IMR-90 (cell line): ENCODE measurements at regions not wholly inside any gene's neighbourhood (a gene's known extent, or its start where the extent isn't known, plus 50 kb on each side); places are given as distances from the start of the nearest gene placed in this dataset.

ENCODE experiments used
- ATAC-seq: fragments of 200-7000 bp; cut with Tn5 transposase; 2 replicates; pipeline ENCODE4 v1.9.1; 2020; ENCODE audit warnings: low read depth, mild to moderate bottlenecking, moderate library complexity
- BruUV-seq: library from RNA; stranded (reverse); fragments of 400-500 nt; replicated peaks from 2 replicates; lab custom pipeline; 2021; lab: Mats Ljungman, UMichigan
- CTCF ChIA-PET: fragments of 300-600 bp; formaldehyde crosslinking; extraction: SDS; loops from one replicate; lab custom pipeline; 2021; ENCODE audit warnings: antibody characterized with exemption; lab: Yijun Ruan, JAX
- POLR2A ChIA-PET: fragments of 300-600 bp; sonication (Branson Sonifier 250); formaldehyde crosslinking; loops from one replicate; lab custom pipeline; 2022; ENCODE audit warnings: antibody characterized with exemption; ENCODE audit not compliant: unreplicated experiment; lab: Charles Lee
- DNase-seq: peaks from one replicate; pipeline ENCODE4 v3.0.0; 2013
- H2AFZ ChIP-seq: replicated peaks from 2 replicates; pipeline ENCODE3; 2013; ENCODE audit warnings: low read length, mild to moderate bottlenecking; ENCODE audit not compliant: poor library complexity
- H2AK5ac ChIP-seq: 2 replicates; pipeline ENCODE4 v1.6.1; 2013; ENCODE audit warnings: low read depth, low read length, inconsistent platforms
- H2AK9ac ChIP-seq: replicated peaks from 2 replicates; pipeline ENCODE3; 2013; ENCODE audit warnings: mild to moderate bottlenecking, low read depth, low read length, moderate library complexity; ENCODE audit not compliant: poor library complexity
- H2BK120ac ChIP-seq: 2 replicates; pipeline ENCODE4 v1.6.1; 2013; ENCODE audit warnings: low read depth, low read length, inconsistent platforms
- H2BK15ac ChIP-seq: 3 replicates; pipeline ENCODE4 v1.6.1; 2013; ENCODE audit warnings: low read depth, low read length, inconsistent platforms
- H2BK20ac ChIP-seq: 2 replicates; pipeline ENCODE4 v1.6.1; 2013; ENCODE audit warnings: low read depth, mild to moderate bottlenecking, inconsistent platforms, low read length, moderate library complexity
- H2BK5ac ChIP-seq: 2 replicates; pipeline ENCODE4 v1.6.1; 2013; ENCODE audit warnings: mild to moderate bottlenecking, low read depth, low read length, inconsistent platforms; ENCODE audit not compliant: poor library complexity, severe bottlenecking
- H3K14ac ChIP-seq: replicated peaks from 2 replicates; pipeline ENCODE4 v1.6.1; 2013; ENCODE audit warnings: low read depth, low read length, inconsistent platforms
- H3K18ac ChIP-seq: 2 replicates; pipeline ENCODE4 v1.6.1; 2013; ENCODE audit warnings: low read depth, low read length, control low read depth
- H3K23ac ChIP-seq: 2 replicates; pipeline ENCODE4 v1.6.1; 2013; ENCODE audit warnings: low read depth, low read length, inconsistent platforms
- H3K27ac ChIP-seq: 2 replicates; pipeline ENCODE4 v1.5.1; 2013; ENCODE audit warnings: mild to moderate bottlenecking, control low read depth, low read length; ENCODE audit not compliant: insufficient read depth
- H3K27me3 ChIP-seq: 2 replicates; pipeline ENCODE4 v1.6.1; 2013; ENCODE audit warnings: low read length; ENCODE audit not compliant: control insufficient read depth, insufficient read depth
- H3K36me3 ChIP-seq: 2 replicates; pipeline ENCODE4 v1.6.1; 2013; ENCODE audit warnings: low read length, mixed read lengths; ENCODE audit not compliant: control insufficient read depth, insufficient read depth
- H3K4ac ChIP-seq: 2 replicates; pipeline ENCODE4 v1.6.1; 2013; ENCODE audit warnings: low read depth, low read length, inconsistent platforms
- H3K4me1 ChIP-seq: 2 replicates; pipeline ENCODE4 v1.6.1; 2013; ENCODE audit warnings: low read length, mixed read lengths; ENCODE audit not compliant: control insufficient read depth, insufficient read depth
- H3K4me2 ChIP-seq: 2 replicates; pipeline ENCODE4 v1.6.1; 2013; ENCODE audit warnings: low read depth, mild to moderate bottlenecking, control low read depth, low read length, moderate library complexity
- H3K4me3 ChIP-seq: 2 replicates; pipeline ENCODE4 v1.5.1; 2013; ENCODE audit warnings: low read depth, mild to moderate bottlenecking, control low read depth, low read length, moderate library complexity; ENCODE audit not compliant: insufficient read depth
- H3K56ac ChIP-seq: 2 replicates; pipeline ENCODE4 v1.6.1; 2013; ENCODE audit warnings: low read length, inconsistent platforms; ENCODE audit not compliant: insufficient read depth; ENCODE audit errors: extremely low read depth
- H3K79me1 ChIP-seq, 2 experiments: 2 replicates each; pipeline ENCODE4 v1.6.1; 2013; ENCODE audit warnings: low read length in 2 of 2, inconsistent platforms in 1 of 2, low read depth in 1 of 2
- H3K9ac ChIP-seq: 2 replicates; pipeline ENCODE4 v1.6.1; 2013; ENCODE audit warnings: low read depth, low read length, control low read depth
- H3K9me1 ChIP-seq: 2 replicates; pipeline ENCODE4 v1.6.1; 2013; ENCODE audit warnings: low read length, inconsistent platforms; ENCODE audit not compliant: insufficient read depth
- H3K9me3 ChIP-seq: 2 replicates; pipeline ENCODE4 v1.6.1; 2013; ENCODE audit warnings: low read length; ENCODE audit not compliant: control insufficient read depth, insufficient read depth
- H4K20me1 ChIP-seq: 2 replicates; pipeline ENCODE4 v1.6.1; 2013; ENCODE audit warnings: low read length, inconsistent platforms; ENCODE audit not compliant: insufficient read depth
- H4K5ac ChIP-seq: 2 replicates; pipeline ENCODE4 v1.6.1; 2013; ENCODE audit warnings: mild to moderate bottlenecking, low read depth, low read length, control low read depth
- H4K8ac ChIP-seq, 2 experiments: 2 replicates each; pipeline ENCODE4 v1.6.1; 2013; ENCODE audit warnings: low read depth in 2 of 2, low read length in 2 of 2, control low read depth in 1 of 2, inconsistent platforms in 1 of 2
- H4K91ac ChIP-seq: 2 replicates; pipeline ENCODE4 v1.6.1; 2013; ENCODE audit warnings: low read depth, low read length, inconsistent platforms; ENCODE audit not compliant: insufficient read depth
- NFE2L2 ChIP-seq: fragments of 150-350 bp; IDR thresholded peaks from 2 replicates; pipeline ENCODE4 v1.6.1; 2016; ENCODE audit warnings: low read depth, mild to moderate bottlenecking, low read length
- WGBS, 2 experiments: methylation state at CpG; one replicate each; pipeline versions ENCODE4 v1.1.5 to v1.1.7; 2013; ENCODE audit warnings: missing lambda C conversion rate in 2 of 2; ENCODE audit not compliant: insufficient read length in 1 of 2; ENCODE audit errors: extremely low coverage in 2 of 2; 5-methylcytosine and 5-hydroxymethylcytosine counted together
- dilution Hi-C: fragments of 300-500 bp; cut with HindIII; formaldehyde crosslinking; loops from one replicate; pipeline ENCODE4 v1.14.3; 2018; ENCODE audit warnings: low sequenced_read_pairs; ENCODE audit not compliant: unreplicated experiment
- in situ Hi-C: fragments of 300-500 bp; cut with MboI; formaldehyde crosslinking; loops from 3 replicates; pipeline ENCODE4 v1.14.3; 2019; ENCODE audit warnings: low sequenced_read_pairs, inconsistent platforms, mixed read lengths
- intact Hi-C: fragments of 100-400 bp; cut with micrococcal nuclease; formaldehyde crosslinking; loops from 2 replicates; pipeline ENCODE4 v1.10.0; 2022

GRCh38 chr20:19907326-19908056 is 109.7 kb upstream of the NAA20 start:
- in situ Hi-C loops: no loop called here
- no TSS peak for BruUV-seq
- TF ChIP-seq NFE2L2: no peak

More at GRCh38 chr20:19907326-19908056, 109.7 kb upstream of the NAA20 start:
- peaks cover 38 to 83% of the 10 kb centered on the region in 2 experiments; a peak in 3 of 4 replicates for H3K79me1 ChIP-seq
- WGBS, 2 experiments: no CpG with 5 or more reads among the region's 3 CpGs
- ATAC-seq: no peak
- no peak overlapping the region for H3K9ac ChIP-seq
- H2BK5ac ChIP-seq: no peak overlapping the region
- no peak overlapping the region for H3K4me3 ChIP-seq
- H2AK5ac ChIP-seq: no peak overlapping the region
- H3K27ac ChIP-seq: no peak overlapping the region
- H3K4ac ChIP-seq: no peak overlapping the region
- peaks cover 60% of the 10 kb centered on the region for H4K20me1 ChIP-seq
- no peak overlapping the region for H4K91ac ChIP-seq
- intact Hi-C loops: loop anchor here (10.0 kb wide), 1 partner anchor 687 kb away; no protein-coding TSS in a partner anchor
- H3K36me3 ChIP-seq: peaks cover 16% of the 10 kb centered on the region
- no peak overlapping the region for H3K4me2 ChIP-seq
- no peak overlapping the region for H2AK9ac ChIP-seq
- H4K8ac ChIP-seq: no peak overlapping the region
- H3K23ac ChIP-seq: no peak overlapping the region
- no peak overlapping the region for H2AFZ ChIP-seq
- no peaks in the 10 kb centered on the region for H3K9me3 ChIP-seq
- H4K5ac ChIP-seq: no peak overlapping the region
- H3K56ac ChIP-seq: no peak overlapping the region
- no peak overlapping the region for H2BK20ac ChIP-seq
- H3K14ac ChIP-seq: no peak overlapping the region
- no peak overlapping the region for H2BK120ac ChIP-seq
- no peak overlapping the region for H2BK15ac ChIP-seq
- ChIA-PET POLR2A (no interaction called here), CTCF (no interaction called here)
- H3K9me1 ChIP-seq: peaks cover 32% of the 10 kb centered on the region
- no peaks in the 10 kb centered on the region for H3K27me3 ChIP-seq
- dilution Hi-C loops: no loop called here
- H3K4me1 ChIP-seq: no peaks in the 10 kb centered on the region; the same call in 1 of the 2 replicates
- no peak overlapping the region for H3K18ac ChIP-seq
- no peak for DNase-seq
